Neural progenitor cell (in vitro differentiated cells): ENCODE measurements at regions not wholly inside any gene's neighbourhood (a gene's known extent, or its start where the extent isn't known, plus 50 kb on each side); places are given as distances from the start of the nearest gene placed in this dataset.

Experiments used
- CTCF ChIP-seq: fragments of 200-600 bp; sonication (generic); IDR thresholded peaks from 2 replicates; pipeline ENCODE4 v1.5.1; 2017; ENCODE audit warnings: antibody characterized with exemption, mild to moderate bottlenecking
- EZH2 ChIP-seq: fragments of 200-600 bp; sonication (generic); IDR thresholded peaks from 2 replicates; pipeline ENCODE4 v1.6.1; 2017; ENCODE audit warnings: antibody characterized with exemption, mild to moderate bottlenecking, moderate library complexity

DNA sequence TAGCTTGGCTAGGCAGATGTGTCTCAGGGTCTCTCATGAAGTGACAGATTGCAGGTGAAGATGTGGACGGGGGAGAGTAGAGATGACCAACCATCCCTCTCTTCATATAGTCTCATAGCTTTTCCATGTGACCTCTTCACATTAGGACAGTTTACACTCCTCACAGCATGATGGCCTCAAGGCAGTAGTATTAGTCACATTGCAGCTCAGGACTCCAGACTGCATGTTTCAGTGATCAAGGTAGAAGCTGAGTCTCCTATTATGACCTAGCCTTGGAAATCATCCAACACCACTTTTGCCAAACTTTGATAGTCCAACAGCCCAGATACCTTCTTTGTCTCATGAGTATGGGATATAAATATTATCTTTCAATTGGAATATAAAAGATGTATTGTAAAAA lies 147.7 kb downstream of the GASK1B start:
- TF ChIP-seq CTCF (no peak), EZH2 (no peak)
